ENCODE measurements at regions not wholly inside any gene's neighbourhood (a gene's known extent, or its start where the extent isn't known, plus 50 kb on each side); places are given as distances from the start of the nearest gene placed in this dataset.
"Not testable (repeated sequence)": the region's sequence is repeated elsewhere in the genome, so short reads cannot be mapped to it uniquely, and the experiment has no call there.

- DNase-seq, result no peak
Observed at GRCh38 chr2:35794796-35795450, 560.7 kb upstream of the CRIM1 start.

GRCh38 chr2:35790292-35790691 is 565.3 kb upstream of the CRIM1 start:
- DNase-seq, result no peak

- no peak for DNase-seq
Observed at GRCh38 chr2:35788543-35788942, 567.0 kb upstream of the CRIM1 start.

GRCh38 chr2:35787302-35788031 is 568.1 kb upstream of the CRIM1 start:
- DNase-seq, result peak; percentile 2

GRCh38 chr2:35785564-35785963 is 570.0 kb upstream of the CRIM1 start:
- no peak for DNase-seq

- no peak for DNase-seq
Observed at GRCh38 chr2:35784777-35785176, 570.8 kb upstream of the CRIM1 start.

GRCh38 chr2:35783723-35784122 is 571.9 kb upstream of the CRIM1 start:
- DNase-seq, result peak; percentile 8

- peak; percentile 1 for DNase-seq
Observed at GRCh38 chr2:35741556-35741955, 614.0 kb upstream of the CRIM1 start.

GRCh38 chr2:35731674-35732073 is 623.9 kb upstream of the CRIM1 start:
- DNase-seq, result no peak

- DNase-seq, result peak; percentile 42
Observed at GRCh38 chr2:35714883-35715282, 640.7 kb upstream of the CRIM1 start.

- DNase-seq, result no peak
Observed at GRCh38 chr2:35708411-35708923, 647.1 kb upstream of the CRIM1 start.

GRCh38 chr2:35688309-35688708 is 667.3 kb upstream of the CRIM1 start:
- no peak for DNase-seq

GRCh38 chr2:35651688-35652323 is 703.8 kb upstream of the CRIM1 start:
- DNase-seq, result no peak

- no peak for DNase-seq
Observed at GRCh38 chr2:35614640-35615039, 740.9 kb upstream of the CRIM1 start.

- no peak for DNase-seq
Observed at GRCh38 chr2:35606394-35606793, 749.2 kb upstream of the CRIM1 start.

GRCh38 chr2:35598310-35598709 is 757.3 kb upstream of the CRIM1 start:
- DNase-seq, result no peak

GRCh38 chr2:35591886-35592285 is 763.7 kb upstream of the CRIM1 start:
- peak; percentile 56 for DNase-seq

GRCh38 chr2:35585972-35586371 is 769.6 kb upstream of the CRIM1 start:
- no peak for DNase-seq

GRCh38 chr2:35582637-35583036 is 772.9 kb upstream of the CRIM1 start:
- DNase-seq, result no peak

GRCh38 chr2:35580956-35581355 is 774.6 kb upstream of the CRIM1 start:
- no peak for DNase-seq

- not testable (repeated sequence) for DNase-seq
Observed at GRCh38 chr2:35568574-35568973, 787.0 kb upstream of the CRIM1 start.

- DNase-seq, result no peak
Observed at GRCh38 chr2:35562488-35562887, 793.1 kb upstream of the CRIM1 start.

GRCh38 chr2:35548171-35548570 is 807.4 kb upstream of the CRIM1 start:
- DNase-seq, result peak; percentile 88

- no peak for DNase-seq
Observed at GRCh38 chr2:35545301-35545700, 810.3 kb upstream of the CRIM1 start.
